Urinary bladder (tissue), 3 donors: ENCODE measurements at regions not wholly inside any gene's neighbourhood (a gene's known extent, or its start where the extent isn't known, plus 50 kb on each side); places are given as distances from the start of the nearest gene placed in this dataset.

Experiments
- DNase-seq: peaks from one replicate; pipeline ENCODE4 v3.0.0-alpha.2; 2015; ENCODE audit errors: extremely low spot score
- H3K27ac ChIP-seq: one replicate; pipeline ENCODE4 v1.5.1; 2013; ENCODE audit warnings: low read depth, mild to moderate bottlenecking, moderate library complexity
- H3K36me3 ChIP-seq: one replicate; pipeline ENCODE4 v1.6.1; 2013; ENCODE audit warnings: mild to moderate bottlenecking, moderate library complexity; ENCODE audit not compliant: insufficient read depth
- H3K4me1 ChIP-seq: one replicate; pipeline ENCODE4 v1.6.1; 2013; ENCODE audit warnings: mild to moderate bottlenecking, moderate library complexity; ENCODE audit not compliant: insufficient read depth
- H3K4me3 ChIP-seq: one replicate; pipeline ENCODE4 v1.5.1; 2013; ENCODE audit warnings: low read depth, low read length
- WGBS: extraction: QIAGEN DNeasy Blood & Tissue Kit; methylation state at CpG from one replicate; pipeline ENCODE4 v1.1.7; 2013; 5-methylcytosine and 5-hydroxymethylcytosine counted together
- donor health status: healthy with polysubstance abuse.
- donor health status: healthy.

DNA sequence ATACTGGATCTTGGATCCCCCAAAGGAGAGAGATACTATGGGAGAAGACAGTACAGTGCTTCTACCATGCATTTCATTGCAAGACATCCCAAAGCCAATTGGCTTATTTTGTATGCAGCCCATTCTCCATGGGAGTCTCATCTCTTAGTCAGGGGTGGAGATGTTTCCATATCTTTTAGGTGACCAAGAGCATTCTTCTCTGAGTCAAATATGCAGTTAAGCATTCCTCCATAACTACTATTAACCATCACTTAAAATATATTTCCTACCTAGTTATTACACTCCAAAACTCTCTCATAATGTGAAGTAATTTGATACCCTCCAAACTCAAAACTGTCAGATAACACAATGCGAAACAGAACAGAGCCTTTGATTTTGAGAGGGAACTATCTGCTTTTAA, 542.6 kb downstream of the HDGFL1 start:
- Histone ChIP-seq H3K27ac (no peak overlapping the region), H3K36me3 (no peaks in the 10 kb centered on the region), H3K4me3 (no peak overlapping the region), H3K4me1 (no peaks in the 10 kb centered on the region)
- 92% methylated on average over 1 of the region's 1 CpG for whole genome bisulfite sequencing
- no peak for DNase-seq

DNA sequence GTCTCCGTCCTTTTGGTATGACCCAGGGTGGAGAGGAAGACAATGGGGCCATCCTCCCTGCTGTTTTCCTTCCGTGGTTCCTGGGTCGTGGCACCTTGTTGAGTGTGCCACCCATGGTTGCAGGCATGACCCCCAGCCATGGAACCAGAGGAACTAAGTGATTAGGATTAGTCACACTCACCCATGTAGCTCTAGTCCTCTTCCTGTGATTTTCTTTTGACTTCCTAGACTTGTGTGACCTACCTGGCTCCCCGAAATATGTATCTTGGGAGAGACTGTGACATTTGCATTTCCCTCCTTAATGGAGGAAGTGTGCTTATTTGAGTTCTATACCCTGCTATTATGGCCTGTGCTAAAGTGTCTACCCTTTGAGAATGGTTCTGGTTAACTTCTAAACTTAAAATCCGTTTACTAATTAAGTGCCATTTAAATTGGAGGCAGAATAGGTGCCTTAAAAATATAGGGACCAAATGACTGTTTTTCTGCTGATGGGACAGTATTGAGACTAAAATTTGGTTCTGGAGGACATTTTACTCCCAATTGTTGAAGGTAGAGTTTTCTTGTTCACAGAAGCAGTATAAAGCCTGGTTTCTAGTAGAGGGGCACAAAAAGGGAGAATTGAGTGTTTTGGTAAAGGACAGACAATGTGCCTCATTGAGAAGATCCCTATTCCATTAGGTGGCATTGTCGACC, 545.6 kb downstream of the HDGFL1 start:
- DNase-seq, result no peak

DNA sequence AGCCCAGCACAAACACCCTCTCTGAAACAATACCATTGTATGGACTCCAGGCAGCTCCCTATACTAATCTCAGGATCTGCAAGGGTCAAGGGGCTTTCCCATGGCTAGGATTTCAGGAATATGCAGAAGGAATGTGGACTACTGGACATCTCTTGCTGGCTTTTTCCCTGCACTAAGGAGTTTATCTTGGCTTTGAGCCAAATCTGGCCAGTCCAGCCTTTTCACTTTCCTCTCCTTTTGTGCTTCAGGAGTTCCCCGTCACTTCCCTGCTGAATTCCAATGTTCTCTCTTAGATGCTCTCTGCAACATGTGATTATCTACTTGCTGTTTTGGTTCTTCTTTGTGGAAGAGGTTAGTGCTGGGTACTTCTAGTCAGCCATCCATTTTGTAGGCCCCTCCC, 568.2 kb downstream of the HDGFL1 start:
- no peak overlapping the region for H3K27ac ChIP-seq
- H3K4me3 ChIP-seq, result no peak overlapping the region
- WGBS, result 82% methylated on average over 1 of the region's 1 CpG
- no peak for DNase-seq
- no peaks in the 10 kb centered on the region for H3K4me1 ChIP-seq
- H3K36me3 ChIP-seq, result no peaks in the 10 kb centered on the region

More for the DNA sequence above, 545.6 kb downstream of the HDGFL1 start:
- Histone ChIP-seq H3K27ac (no peak overlapping the region), H3K4me3 (no peak overlapping the region), H3K4me1 (no peaks in the 10 kb centered on the region), H3K36me3 (no peaks in the 10 kb centered on the region)
- WGBS, result 75% methylated on average over 6 of the region's 6 CpGs

DNA sequence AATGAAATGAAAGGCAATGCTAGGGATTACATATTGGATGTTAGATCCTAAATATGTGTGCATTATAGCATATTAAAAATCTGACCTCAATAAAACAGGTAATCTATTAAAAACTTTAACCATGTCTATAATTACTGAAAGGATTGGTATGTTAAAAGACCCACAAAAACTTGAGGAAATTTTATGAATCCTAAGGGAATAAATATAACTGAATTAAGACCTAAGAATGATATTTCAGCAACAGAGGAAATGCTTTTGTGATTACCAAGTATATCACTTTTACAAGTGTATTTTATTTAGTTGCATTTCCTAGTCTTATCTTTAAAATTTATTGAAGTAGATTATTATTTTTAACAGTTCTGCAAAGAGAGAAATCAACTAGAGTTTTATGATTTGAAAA, 571.5 kb downstream of the HDGFL1 start:
- DNase-seq, result no peak
- no peak overlapping the region for H3K27ac ChIP-seq
- no peaks in the 10 kb centered on the region for H3K36me3 ChIP-seq
- no peak overlapping the region for H3K4me3 ChIP-seq
- H3K4me1 ChIP-seq, result no peaks in the 10 kb centered on the region

DNA sequence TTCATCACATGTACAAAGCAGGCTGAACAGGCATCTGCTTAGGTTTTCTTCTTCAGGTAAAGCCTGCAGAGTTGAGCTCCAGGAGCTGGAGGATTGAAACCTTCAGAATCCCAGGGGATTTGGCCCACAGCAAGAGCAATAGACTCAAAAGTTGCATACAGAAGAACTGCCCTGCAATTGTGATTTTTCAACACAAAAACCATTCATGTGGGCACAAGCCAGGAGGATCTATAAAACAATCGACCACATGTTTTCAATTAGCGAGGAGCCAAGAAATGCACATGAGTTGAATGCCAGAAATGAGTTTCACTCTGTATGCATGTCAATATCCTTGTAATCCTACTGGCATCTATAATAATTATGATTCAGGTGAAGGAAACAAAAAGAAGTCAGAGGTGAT, 576.4 kb downstream of the HDGFL1 start:
- 64% methylated on average over 2 of the region's 2 CpGs for WGBS
- Histone ChIP-seq H3K27ac (no peak overlapping the region), H3K4me1 (no peaks in the 10 kb centered on the region), H3K4me3 (no peak overlapping the region), H3K36me3 (no peaks in the 10 kb centered on the region)
- DNase-seq, result no peak

DNA sequence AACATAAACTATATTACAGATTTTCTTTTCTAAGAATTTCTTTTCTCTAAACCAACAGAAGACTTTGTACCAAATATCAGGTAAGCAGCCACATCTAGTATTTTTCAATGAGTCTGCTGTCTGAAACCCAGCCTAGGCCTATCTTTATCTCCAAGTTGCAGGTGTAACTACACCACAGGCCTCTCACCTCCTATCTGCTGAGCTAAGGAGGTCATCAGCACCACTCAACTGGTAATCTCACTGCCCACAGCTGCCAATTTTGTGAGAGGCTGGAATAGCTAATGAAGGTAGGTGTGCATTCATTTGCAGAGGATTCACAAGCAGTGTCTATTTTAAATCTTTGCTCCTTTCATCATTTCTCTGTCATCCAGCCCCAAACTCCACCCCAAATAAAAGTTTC, 584.8 kb downstream of the HDGFL1 start:
- Histone ChIP-seq H3K27ac (no peak overlapping the region), H3K4me1 (no peaks in the 10 kb centered on the region), H3K36me3 (no peaks in the 10 kb centered on the region), H3K4me3 (no peak overlapping the region)
- DNase-seq, result no peak

DNA sequence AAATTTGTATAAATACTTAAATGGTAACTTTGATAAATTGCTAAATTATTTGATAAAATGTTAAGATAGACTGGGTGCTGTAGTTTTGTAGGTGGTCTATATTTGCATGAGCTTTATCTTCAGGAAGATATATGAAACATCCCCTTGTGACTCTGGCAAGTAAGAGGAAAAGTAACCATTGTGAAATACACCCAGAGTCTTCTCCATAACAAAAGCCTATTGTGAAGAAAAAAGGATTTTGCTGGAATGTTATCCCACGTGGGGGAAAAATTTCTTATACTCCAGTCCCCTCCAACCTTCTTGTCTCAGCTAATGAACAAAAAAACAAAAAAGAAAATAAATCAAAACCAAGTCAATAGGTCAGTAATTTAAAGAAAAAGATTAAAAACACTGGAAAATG, 600.7 kb downstream of the HDGFL1 start:
- 58% methylated on average over 1 of the region's 1 CpG for WGBS
- Histone ChIP-seq H3K36me3 (no peaks in the 10 kb centered on the region), H3K4me1 (no peaks in the 10 kb centered on the region), H3K27ac (no peak overlapping the region), H3K4me3 (no peak overlapping the region)
- DNase-seq, result no peak

DNA sequence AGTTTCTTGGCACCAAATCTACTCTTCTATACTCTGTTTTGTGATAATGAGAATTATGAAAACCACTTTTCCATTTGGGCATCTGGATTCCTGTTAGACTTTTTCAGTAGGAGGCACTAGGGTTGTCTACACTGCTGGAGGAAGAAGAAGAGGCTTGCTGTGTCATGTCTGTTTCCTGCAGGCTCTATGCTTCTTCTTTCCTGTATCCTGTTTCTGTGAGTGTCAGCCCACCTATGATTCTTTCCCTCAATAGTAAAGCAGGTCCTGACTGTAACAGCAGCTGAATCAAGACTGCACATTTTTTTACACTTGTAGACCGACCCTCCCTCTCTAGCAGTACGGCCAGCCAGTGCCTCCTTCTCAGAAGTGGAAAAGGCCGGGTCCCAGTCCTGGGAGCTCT, 603.9 kb downstream of the HDGFL1 start:
- H3K4me1 ChIP-seq, result no peaks in the 10 kb centered on the region
- 71% methylated on average over 3 of the region's 3 CpGs for WGBS
- no peak overlapping the region for H3K4me3 ChIP-seq
- H3K27ac ChIP-seq, result no peak overlapping the region
- no peaks in the 10 kb centered on the region for H3K36me3 ChIP-seq
- DNase-seq, result no peak

DNA sequence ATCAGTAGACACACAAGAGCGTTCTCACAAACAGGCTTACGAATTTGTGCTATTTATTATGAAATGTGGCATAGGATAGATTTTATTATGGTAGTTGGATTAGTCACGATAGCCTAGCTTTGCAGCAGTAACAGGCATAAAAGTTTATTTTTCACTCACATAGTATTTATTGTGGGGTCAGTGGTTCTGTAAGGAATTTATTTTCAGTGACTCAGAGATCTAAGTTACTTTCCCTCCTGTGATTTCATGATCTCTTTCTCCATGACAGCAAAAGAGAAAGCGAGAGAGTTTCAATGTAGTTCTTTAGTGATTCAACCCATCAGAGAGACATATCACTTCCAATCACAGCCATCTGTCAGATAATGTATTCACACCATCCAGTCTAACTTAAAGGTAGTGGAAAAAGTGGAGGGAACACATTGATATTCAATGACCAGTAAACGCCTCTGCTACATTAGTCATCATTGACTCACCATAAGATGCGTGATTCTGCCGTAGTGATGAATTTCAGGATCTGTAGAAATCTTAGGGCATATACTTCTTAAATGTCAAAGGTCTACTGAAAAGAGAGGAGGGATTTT, 605.5 kb downstream of the HDGFL1 start:
- H3K27ac ChIP-seq, result no peak overlapping the region
- DNase-seq, result no peak
- H3K4me1 ChIP-seq, result no peaks in the 10 kb centered on the region
- no peak overlapping the region for H3K4me3 ChIP-seq
- WGBS, result 75% methylated on average over 7 of the region's 7 CpGs
- H3K36me3 ChIP-seq, result no peaks in the 10 kb centered on the region

DNA sequence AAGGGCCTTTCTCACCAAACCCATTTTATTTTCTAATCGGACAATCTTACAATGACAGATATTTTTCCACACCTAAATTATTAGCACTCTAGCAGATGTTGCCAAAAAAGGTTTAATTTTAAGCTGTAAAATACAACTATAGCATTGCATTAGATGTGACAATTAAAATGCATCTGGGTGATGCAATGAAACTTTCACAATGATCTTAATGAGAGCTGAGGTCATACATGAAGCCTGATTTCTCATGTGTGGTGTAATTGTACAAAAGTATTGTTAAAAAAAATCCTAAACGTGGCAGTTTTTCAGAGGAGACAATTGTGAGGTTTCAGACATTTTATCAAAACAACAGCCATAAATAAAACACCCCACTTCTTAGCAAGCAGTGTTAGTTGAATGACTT, 606.0 kb downstream of the HDGFL1 start:
- WGBS, result 71% methylated on average over 2 of the region's 2 CpGs
- H3K4me3 ChIP-seq, result no peak overlapping the region
- H3K36me3 ChIP-seq, result no peaks in the 10 kb centered on the region
- no peaks in the 10 kb centered on the region for H3K4me1 ChIP-seq
- H3K27ac ChIP-seq, result no peak overlapping the region
- no peak for DNase-seq

DNA sequence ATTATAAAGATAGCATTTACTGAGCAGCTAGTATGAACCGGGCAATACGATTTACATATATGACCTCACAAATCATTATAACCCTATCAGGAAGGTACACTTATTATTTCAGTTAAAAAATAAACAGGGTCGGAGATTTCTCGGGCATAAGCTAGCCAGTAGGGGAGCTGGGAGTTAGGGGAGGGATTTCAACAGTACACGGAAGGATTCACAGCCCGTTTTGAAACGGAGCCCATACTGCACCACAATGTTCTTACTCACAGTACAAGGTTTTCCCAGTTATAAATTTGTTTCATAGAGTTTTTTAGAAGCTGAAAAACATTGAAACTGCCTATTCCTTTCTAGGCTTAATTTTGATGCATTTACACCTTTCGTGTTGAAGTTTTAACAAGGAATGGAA, 607.1 kb downstream of the HDGFL1 start:
- Histone ChIP-seq H3K4me1 (no peaks in the 10 kb centered on the region), H3K27ac (no peak overlapping the region), H3K36me3 (no peaks in the 10 kb centered on the region), H3K4me3 (peak overlapping the region; percentile 14)
- no peak for DNase-seq
- WGBS, result 58% methylated on average over 8 of the region's 8 CpGs

DNA sequence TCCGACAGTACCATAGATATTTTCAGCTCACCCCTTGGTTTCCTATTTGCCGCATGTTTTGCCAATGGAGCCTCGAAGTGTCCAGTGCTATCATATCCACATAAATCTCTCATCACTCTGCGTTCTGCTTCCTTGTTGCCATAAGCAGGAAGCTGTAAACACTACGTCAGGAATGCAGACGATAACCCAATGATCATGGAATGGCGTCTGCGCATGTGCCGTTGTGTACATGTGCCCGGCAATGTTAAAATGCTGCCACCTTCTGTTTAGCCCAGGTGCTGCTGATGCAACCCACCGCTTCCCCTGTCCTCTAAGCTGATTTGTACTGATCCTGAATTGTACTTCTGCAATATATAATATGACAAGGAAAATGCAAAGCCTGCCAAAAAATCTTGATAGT, 607.5 kb downstream of the HDGFL1 start:
- DNase-seq, result no peak
- 24% methylated on average over 11 of the region's 11 CpGs for WGBS

DNA sequence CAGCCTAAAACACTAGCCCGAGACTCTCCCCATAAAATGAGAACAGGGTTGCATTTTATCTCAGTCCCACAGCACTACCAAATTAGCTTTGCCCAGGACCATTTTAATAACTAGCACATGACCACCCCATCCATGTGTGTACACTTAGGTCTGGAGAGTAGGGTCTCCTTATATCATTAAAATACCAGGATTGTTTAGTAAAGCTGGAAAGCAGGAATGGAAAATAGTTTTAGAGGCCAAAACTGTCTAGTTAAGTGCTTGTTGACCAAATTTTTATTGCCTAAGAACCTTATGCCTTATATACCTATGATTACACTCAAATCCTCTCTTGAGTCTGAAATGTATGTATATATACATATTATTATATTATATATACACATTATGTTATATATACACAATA, 608.4 kb downstream of the HDGFL1 start:
- DNase-seq, result no peak
- WGBS, result 44% methylated on average over 1 of the region's 1 CpG
- no peak overlapping the region for H3K27ac ChIP-seq

More for the DNA sequence above, 607.5 kb downstream of the HDGFL1 start:
- Histone ChIP-seq H3K4me3 (peak overlapping the region; percentile 14), H3K36me3 (no peaks in the 10 kb centered on the region), H3K4me1 (no peaks in the 10 kb centered on the region), H3K27ac (no peak overlapping the region)

DNA sequence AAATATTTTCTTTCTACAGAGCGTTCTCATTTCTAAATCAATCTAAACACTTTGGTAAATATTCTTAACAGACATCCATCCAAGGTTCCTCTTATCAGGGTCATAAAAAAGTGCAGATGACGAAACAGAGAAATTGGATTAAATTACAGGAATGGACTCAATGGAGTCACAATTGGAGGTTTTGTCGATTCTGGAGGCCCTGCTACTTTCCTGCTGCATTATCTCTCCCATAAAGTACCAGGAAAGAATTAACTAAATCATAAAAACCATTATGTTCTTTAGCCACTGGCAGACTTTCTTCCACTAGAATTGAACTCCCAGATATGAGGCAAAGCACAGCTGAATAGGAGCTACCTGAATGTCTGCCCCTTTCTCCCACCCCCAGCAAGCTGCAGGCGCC, 610.6 kb downstream of the HDGFL1 start:
- 84% methylated on average over 4 of the region's 4 CpGs for WGBS

More for the DNA sequence above, 608.4 kb downstream of the HDGFL1 start:
- H3K4me3 ChIP-seq, result no peak overlapping the region
- no peaks in the 10 kb centered on the region for H3K4me1 ChIP-seq
- H3K36me3 ChIP-seq, result no peaks in the 10 kb centered on the region

More for the DNA sequence above, 610.6 kb downstream of the HDGFL1 start:
- H3K36me3 ChIP-seq, result no peaks in the 10 kb centered on the region
- H3K4me3 ChIP-seq, result no peak overlapping the region
- H3K27ac ChIP-seq, result no peak overlapping the region
- DNase-seq, result no peak
- H3K4me1 ChIP-seq, result no peaks in the 10 kb centered on the region
